Heart right ventricle (tissue), 16 donors: ENCODE measurements at regions not wholly inside any gene's neighbourhood (a gene's known extent, or its start where the extent isn't known, plus 50 kb on each side); places are given as distances from the start of the nearest gene placed in this dataset.

Experiments
- ATAC-seq, 8 donors: fragments of 200-7000 bp; cut with Tn5 transposase; one replicate each; pipeline ENCODE4 v1.9.1; 2020; ENCODE audit warnings: mild to moderate bottlenecking in 8 of 8, moderate library complexity in 8 of 8, moderate number of reproducible peaks in 1 of 8
- DNase-seq, 2 donors: peaks; one replicate each; pipeline ENCODE4 v3.0.0-alpha.2; 2020
- H3K27ac ChIP-seq, 10 donors: fragments of 200-600 bp; sonication (generic) in 2 of 10; one replicate each; pipeline versions ENCODE4 v1.5.0 to v1.8.0; 2020 to 2022; ENCODE audit warnings: mild to moderate bottlenecking in 3 of 10
- H3K27me3 ChIP-seq, 7 donors: fragments of 200-600 bp; one replicate each; pipeline ENCODE4 v1.8.0; 2021 to 2022; ENCODE audit warnings: mild to moderate bottlenecking in 2 of 7
- H3K36me3 ChIP-seq, 9 donors: fragments of 200-600 bp; sonication (generic) in 1 of 9; one replicate each; pipeline versions ENCODE4 v1.5.0 to v1.8.0; 2020 to 2022; ENCODE audit warnings: mild to moderate bottlenecking in 2 of 9
- H3K4me1 ChIP-seq, 9 donors: fragments of 200-600 bp; sonication (generic) in 1 of 9; one replicate each; pipeline versions ENCODE4 v1.5.0 to v1.8.0; 2020 to 2022; ENCODE audit warnings: mild to moderate bottlenecking in 4 of 9
- H3K4me3 ChIP-seq, 10 donors: fragments of 200-600 bp; sonication (generic) in 2 of 10; one replicate each; pipeline versions ENCODE4 v1.5.0 to v1.8.0; 2020 to 2022; ENCODE audit warnings: mild to moderate bottlenecking in 7 of 10, moderate library complexity in 2 of 10
- H3K9me3 ChIP-seq, 11 donors: fragments of 200-600 bp in 10 of 11; sonication (generic) in 2 of 11; one replicate each; pipeline versions ENCODE4 v1.5.0 to v1.8.0; 2013 to 2022; ENCODE audit warnings: mild to moderate bottlenecking in 2 of 11, control low read depth in 1 of 11, moderate library complexity in 1 of 11
- WGBS, 2 donors: extraction: QIAGEN DNeasy Blood & Tissue Kit; methylation state at CpG; one replicate each; pipeline ENCODE4 v1.1.7; 2013; ENCODE audit warnings: inconsistent platforms in 1 of 2; 5-methylcytosine and 5-hydroxymethylcytosine counted together
- intact Hi-C, 10 donors: fragments of 100-400 bp; cut with DNase I; formaldehyde crosslinking; loops; one replicate each; pipeline versions ENCODE4 v1.11.1 to v1.14.2; 2022
- TF ChIP-seq, protein P1 (sequence below), 9 donors: fragments of 200-600 bp; sonication (generic) in 2 of 9; IDR thresholded peaks; one replicate each; pipeline versions ENCODE4 v1.5.0 to v1.8.0; 2021 to 2022; ENCODE audit warnings: antibody characterized with exemption in 9 of 9, mild to moderate bottlenecking in 5 of 9, moderate library complexity in 1 of 9
- donor health status: Arrhythmogenic right ventricular cardiomyopathy.
- donor health status: ischemic (EF 13 %, LVEDD 7.1; RV severe dilation, severe dysfunction).
- donor health status: healthy with polysubstance abuse.
- donor health status: DM: no; HTN: yes; CAD: no.
- donor health status: DM: no; HTN: no; CAD: no.
- donor health status: ischemic (EF 25% LVEDD 6.9; RV normal size, moderate dysfunction).
- donor health status: ischemic (EF 25% LVEDD 5.7; RV mildly dilated, moderate dysfunction).
- donor health status: healthy.
- donor health status: DM: yes; HTN: yes; CAD: no.
- donor health status: Ischemic cardiomyopathy.
- donor health status: ischemic (EF 35%, LVEDD 5.7; RV mildly dilated, moderate dysfunction).
- donor health status: nonischemic (EF 11% LVEDD 7.7; RV severe dilation, severe dysfunction).
- donor health status: DM: yes; HTN: yes; CAD: no.
- donor health status: PGD.
- donor health status: ischemic (EF 29% LVEDD 5.4; RV normal size, mild dysfunction).
- donor health status: nonischemic (EF 23%, LVEDD 6.1; RV moderate dilation, normal function).

DNA sequence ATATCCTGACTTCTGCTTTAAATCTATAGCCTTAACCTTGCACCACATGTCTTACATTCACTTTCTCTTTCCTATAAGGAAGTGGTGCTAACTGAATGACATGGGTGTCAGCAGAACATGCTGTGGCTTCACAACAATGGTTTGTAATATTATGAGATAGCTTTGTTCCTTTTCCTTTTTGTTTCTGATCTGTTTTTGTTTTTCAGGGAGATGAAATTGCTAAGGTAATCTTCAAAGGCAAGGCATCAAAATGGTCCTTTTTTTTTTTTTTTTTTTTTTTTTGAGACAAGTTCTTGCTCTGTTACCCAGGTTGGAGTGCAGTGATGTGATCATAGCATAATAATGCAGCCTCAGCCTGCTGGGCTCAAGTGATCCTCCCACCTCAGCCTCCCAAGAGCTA, 53.6 kb upstream of the RANBP6 start:
- TF ChIP-seq, protein P1, sequence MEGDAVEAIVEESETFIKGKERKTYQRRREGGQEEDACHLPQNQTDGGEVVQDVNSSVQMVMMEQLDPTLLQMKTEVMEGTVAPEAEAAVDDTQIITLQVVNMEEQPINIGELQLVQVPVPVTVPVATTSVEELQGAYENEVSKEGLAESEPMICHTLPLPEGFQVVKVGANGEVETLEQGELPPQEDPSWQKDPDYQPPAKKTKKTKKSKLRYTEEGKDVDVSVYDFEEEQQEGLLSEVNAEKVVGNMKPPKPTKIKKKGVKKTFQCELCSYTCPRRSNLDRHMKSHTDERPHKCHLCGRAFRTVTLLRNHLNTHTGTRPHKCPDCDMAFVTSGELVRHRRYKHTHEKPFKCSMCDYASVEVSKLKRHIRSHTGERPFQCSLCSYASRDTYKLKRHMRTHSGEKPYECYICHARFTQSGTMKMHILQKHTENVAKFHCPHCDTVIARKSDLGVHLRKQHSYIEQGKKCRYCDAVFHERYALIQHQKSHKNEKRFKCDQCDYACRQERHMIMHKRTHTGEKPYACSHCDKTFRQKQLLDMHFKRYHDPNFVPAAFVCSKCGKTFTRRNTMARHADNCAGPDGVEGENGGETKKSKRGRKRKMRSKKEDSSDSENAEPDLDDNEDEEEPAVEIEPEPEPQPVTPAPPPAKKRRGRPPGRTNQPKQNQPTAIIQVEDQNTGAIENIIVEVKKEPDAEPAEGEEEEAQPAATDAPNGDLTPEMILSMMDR (IDR thresholded peaks at IDR 0.05), result no peak
- no peak for DNase-seq
- H3K36me3 ChIP-seq, result no peaks in the 10 kb centered on the region
- peak in 1 of 8 donors; percentile 52 for ATAC-seq
- H3K9me3 ChIP-seq, result peaks cover 0 to 5% (median 0%) of the 10 kb centered on the region in 11 donors
- H3K4me1 ChIP-seq, result peaks cover 0 to 12% (median 0%) of the 10 kb centered on the region in 9 donors
- no peak overlapping the region for H3K4me3 ChIP-seq
- peaks cover 0 to 5% (median 0%) of the 10 kb centered on the region in 7 donors for H3K27me3 ChIP-seq
- peak overlapping the region in 1 of 10 donors; percentile 67 for H3K27ac ChIP-seq
- intact Hi-C loops, result loop anchor here in 1 of 10 donors (10.0 kb wide), 1 partner anchor 46 kb away; no protein-coding TSS in a partner anchor

DNA sequence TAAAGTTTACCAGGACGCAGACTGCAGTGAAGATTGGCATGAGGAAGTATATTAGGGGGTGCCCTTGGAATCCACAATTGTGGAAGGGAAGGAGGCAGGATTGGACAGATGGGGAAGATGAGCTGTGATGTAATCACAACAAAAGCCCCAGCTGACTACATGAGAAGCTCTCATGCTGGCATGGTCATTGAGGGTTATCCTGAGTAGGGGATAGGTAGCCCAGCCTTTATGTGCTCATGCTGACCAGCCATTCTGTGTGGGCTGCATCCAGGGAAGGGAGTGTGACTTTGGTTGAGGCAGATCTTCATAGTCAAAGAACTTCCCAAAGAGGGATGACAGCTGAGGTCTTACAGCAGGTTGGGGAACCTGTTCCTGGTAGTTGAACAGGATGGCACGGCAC, 52.0 kb upstream of the RANBP6 start:
- H3K27me3 ChIP-seq, result peaks cover 0 to 16% (median 0%) of the 10 kb centered on the region in 7 donors

More for the DNA sequence above, 52.0 kb upstream of the RANBP6 start:
- WGBS, 2 donors, result 94 to 96% methylated on average over 2 of the region's 2 CpGs
- Histone ChIP-seq H3K36me3 (no peaks in the 10 kb centered on the region), H3K4me3 (no peak overlapping the region), H3K27ac (no peak overlapping the region), H3K4me1 (peaks cover 0 to 12% (median 0%) of the 10 kb centered on the region in 9 donors), H3K9me3 (peaks cover 0 to 5% (median 0%) of the 10 kb centered on the region in 11 donors)
- ATAC-seq (no peak), DNase-seq (no peak)
- TF ChIP-seq, protein P1 (IDR thresholded peaks at IDR 0.05), result no peak
- intact Hi-C loops, result loop anchor here in 1 of 10 donors (10.0 kb wide), 1 partner anchor 47 kb away; no protein-coding TSS in a partner anchor
